Natural killer cell (primary cell): ENCODE measurements at regions not wholly inside any gene's neighbourhood (a gene's known extent, or its start where the extent isn't known, plus 50 kb on each side); places are given as distances from the start of the nearest gene placed in this dataset.

Source experiments
- ATAC-seq, 3 donors: fragments of 150-1000 bp in 2 of 3; fragments of 200-7000 bp in 1 of 3; cut with Tn5 transposase; 1 replicate in 1 of 3; 2 replicates in 2 of 3; pipeline ENCODE4 v1.10.0; 2021; ENCODE audit warnings: mild to moderate bottlenecking in 2 of 3, moderate library complexity in 2 of 3
- DNase-seq, 2 donors: peaks; one replicate each; pipeline versions ENCODE4 v3.0.0 to v3.0.0-alpha.2; 2013 to 2021; ENCODE audit warnings: mixed read lengths in 1 of 2
- H3K27ac ChIP-seq: one replicate; pipeline ENCODE4 v1.5.1; 2013; ENCODE audit warnings: mild to moderate bottlenecking, low read length
- H3K27me3 ChIP-seq: one replicate; pipeline ENCODE4 v1.6.1; 2013; ENCODE audit warnings: low read length; ENCODE audit not compliant: control insufficient read depth, insufficient read depth
- H3K36me3 ChIP-seq: one replicate; pipeline ENCODE4 v1.6.1; 2013; ENCODE audit warnings: low read length; ENCODE audit not compliant: control insufficient read depth, insufficient read depth
- H3K4me1 ChIP-seq: one replicate; pipeline ENCODE4 v1.6.1; 2013; ENCODE audit warnings: low read length; ENCODE audit not compliant: control insufficient read depth, insufficient read depth
- H3K4me3 ChIP-seq: one replicate; pipeline ENCODE4 v1.5.1; 2013; ENCODE audit warnings: low read length
- H3K9me3 ChIP-seq: one replicate; pipeline ENCODE4 v1.6.1; 2013; ENCODE audit warnings: low read length; ENCODE audit not compliant: control insufficient read depth, insufficient read depth
- H3K27ac Mint-ChIP-seq, 2 donors: one replicate each; pipeline ENCODE4 v1.8.0; 2022; ENCODE audit warnings: mild to moderate bottlenecking in 2 of 2, mixed read lengths in 2 of 2, moderate library complexity in 1 of 2
- H3K27me3 Mint-ChIP-seq, 2 donors: one replicate each; pipeline ENCODE4 v1.8.0; 2022; ENCODE audit warnings: low read depth in 2 of 2, mixed read lengths in 2 of 2
- H3K36me3 Mint-ChIP-seq: one replicate; pipeline ENCODE4 v1.8.0; 2022; ENCODE audit warnings: mixed read lengths
- H3K4me1 Mint-ChIP-seq, 2 donors: one replicate each; pipeline ENCODE4 v1.8.0; 2022; ENCODE audit warnings: mixed read lengths in 2 of 2
- H3K4me3 Mint-ChIP-seq: one replicate; pipeline ENCODE4 v1.8.0; 2022; ENCODE audit warnings: mild to moderate bottlenecking, moderate library complexity, mixed read lengths
- H3K9me3 Mint-ChIP-seq, 2 donors: one replicate each; pipeline ENCODE4 v1.8.0; 2022; ENCODE audit warnings: mixed read lengths in 2 of 2
- WGBS: methylation state at CpG from one replicate; pipeline ENCODE4 v1.1.7; 2013; ENCODE audit warnings: missing lambda C conversion rate; ENCODE audit not compliant: insufficient coverage; 5-methylcytosine and 5-hydroxymethylcytosine counted together
- intact Hi-C: fragments of 100-400 bp; cut with micrococcal nuclease; formaldehyde crosslinking; loops from one replicate; pipeline ENCODE4 v1.14.2; 2022
- TF ChIP-seq, protein P1 (sequence below): fragments of 200-600 bp; IDR thresholded peaks from one replicate; pipeline ENCODE4 v1.8.0; 2022; ENCODE audit warnings: antibody characterized with exemption

- no peak for ATAC-seq
- WGBS: 65% methylated on average over 2 of the region's 2 CpGs
- Histone ChIP-seq H3K27me3 (no peaks in the 10 kb centered on the region), H3K27ac (no peak overlapping the region), H3K9me3 (peaks cover 9% of the 10 kb centered on the region), H3K4me3 (no peak overlapping the region), H3K4me1 (no peaks in the 10 kb centered on the region), H3K36me3 (no peaks in the 10 kb centered on the region)
- H3K9me3 Mint-ChIP-seq: peaks cover 12 to 30% of the 10 kb centered on the region in 2 donors
- H3K27ac Mint-ChIP-seq: no peak overlapping the region
- H3K4me3 Mint-ChIP-seq: no peak overlapping the region
- no peaks in the 10 kb centered on the region for H3K27me3 Mint-ChIP-seq
- no peaks in the 10 kb centered on the region for H3K4me1 Mint-ChIP-seq
- intact Hi-C loops: no loop called here
- DNase-seq: no peak
- TF ChIP-seq, protein P1, sequence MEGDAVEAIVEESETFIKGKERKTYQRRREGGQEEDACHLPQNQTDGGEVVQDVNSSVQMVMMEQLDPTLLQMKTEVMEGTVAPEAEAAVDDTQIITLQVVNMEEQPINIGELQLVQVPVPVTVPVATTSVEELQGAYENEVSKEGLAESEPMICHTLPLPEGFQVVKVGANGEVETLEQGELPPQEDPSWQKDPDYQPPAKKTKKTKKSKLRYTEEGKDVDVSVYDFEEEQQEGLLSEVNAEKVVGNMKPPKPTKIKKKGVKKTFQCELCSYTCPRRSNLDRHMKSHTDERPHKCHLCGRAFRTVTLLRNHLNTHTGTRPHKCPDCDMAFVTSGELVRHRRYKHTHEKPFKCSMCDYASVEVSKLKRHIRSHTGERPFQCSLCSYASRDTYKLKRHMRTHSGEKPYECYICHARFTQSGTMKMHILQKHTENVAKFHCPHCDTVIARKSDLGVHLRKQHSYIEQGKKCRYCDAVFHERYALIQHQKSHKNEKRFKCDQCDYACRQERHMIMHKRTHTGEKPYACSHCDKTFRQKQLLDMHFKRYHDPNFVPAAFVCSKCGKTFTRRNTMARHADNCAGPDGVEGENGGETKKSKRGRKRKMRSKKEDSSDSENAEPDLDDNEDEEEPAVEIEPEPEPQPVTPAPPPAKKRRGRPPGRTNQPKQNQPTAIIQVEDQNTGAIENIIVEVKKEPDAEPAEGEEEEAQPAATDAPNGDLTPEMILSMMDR: no peak
- no peaks in the 10 kb centered on the region for H3K36me3 Mint-ChIP-seq
Measured at GRCh38 chr3:118097226-118097625, 937.4 kb downstream of the IGSF11 start.

GRCh38 chr3:118097660-118098059, 937.0 kb downstream of the IGSF11 start:
- Histone ChIP-seq H3K4me1 (no peaks in the 10 kb centered on the region), H3K4me3 (no peak overlapping the region), H3K27me3 (no peaks in the 10 kb centered on the region), H3K9me3 (peaks cover 9% of the 10 kb centered on the region), H3K27ac (no peak overlapping the region), H3K36me3 (no peaks in the 10 kb centered on the region)
- Mint-ChIP-seq H3K27me3 (no peaks in the 10 kb centered on the region), H3K36me3 (no peaks in the 10 kb centered on the region), H3K9me3 (peaks cover 14 to 30% of the 10 kb centered on the region in 2 donors), H3K27ac (no peak overlapping the region), H3K4me3 (no peak overlapping the region), H3K4me1 (no peaks in the 10 kb centered on the region)
- no CpG with 5 or more reads among the region's 1 CpG for WGBS
- intact Hi-C loops: no loop called here
- TF ChIP-seq, protein P1: no peak
- DNase-seq (no peak), ATAC-seq (no peak)

GRCh38 chr3:118098827-118099226, 935.8 kb downstream of the IGSF11 start:
- no peaks in the 10 kb centered on the region for H3K4me1 Mint-ChIP-seq
- no peaks in the 10 kb centered on the region for H3K36me3 ChIP-seq

GRCh38 chr3:118101891-118102290, 932.8 kb downstream of the IGSF11 start:
- intact Hi-C loops: no loop called here
- no peaks in the 10 kb centered on the region for H3K4me1 ChIP-seq
- no peaks in the 10 kb centered on the region for H3K36me3 Mint-ChIP-seq
- H3K27me3 Mint-ChIP-seq: no peaks in the 10 kb centered on the region
- DNase-seq (no peak), ATAC-seq (no peak)
- no peak overlapping the region for H3K27ac ChIP-seq
- no peak overlapping the region for H3K4me3 Mint-ChIP-seq
- H3K4me1 Mint-ChIP-seq: no peaks in the 10 kb centered on the region
- H3K36me3 ChIP-seq: no peaks in the 10 kb centered on the region
- 100% methylated on average over 2 of the region's 2 CpGs for WGBS
- no peak overlapping the region for H3K27ac Mint-ChIP-seq
- H3K27me3 ChIP-seq: no peaks in the 10 kb centered on the region
- TF ChIP-seq, protein P1: no peak
- H3K4me3 ChIP-seq: no peak overlapping the region
- no peaks in the 10 kb centered on the region for H3K9me3 ChIP-seq
- peaks cover 14 to 30% of the 10 kb centered on the region in 2 donors for H3K9me3 Mint-ChIP-seq

More at GRCh38 chr3:118098827-118099226, 935.8 kb downstream of the IGSF11 start:
- Histone ChIP-seq H3K4me1 (no peaks in the 10 kb centered on the region), H3K27ac (no peak overlapping the region), H3K27me3 (no peaks in the 10 kb centered on the region), H3K4me3 (no peak overlapping the region), H3K9me3 (no peaks in the 10 kb centered on the region)
- ATAC-seq (no peak), DNase-seq (no peak)
- no peak overlapping the region for H3K4me3 Mint-ChIP-seq
- intact Hi-C loops: no loop called here
- TF ChIP-seq, protein P1: no peak
- H3K36me3 Mint-ChIP-seq: no peaks in the 10 kb centered on the region
- no peaks in the 10 kb centered on the region for H3K27me3 Mint-ChIP-seq
- H3K27ac Mint-ChIP-seq: no peak overlapping the region
- H3K9me3 Mint-ChIP-seq: peaks cover 14 to 27% of the 10 kb centered on the region in 2 donors
- 88% methylated on average over 1 of the region's 1 CpG for WGBS
